Uterus (tissue), 3 donors: ENCODE measurements at regions not wholly inside any gene's neighbourhood (a gene's known extent, or its start where the extent isn't known, plus 50 kb on each side); places are given as distances from the start of the nearest gene placed in this dataset.

Experiments
- DNase-seq, 2 donors: peaks; one replicate each; pipeline ENCODE4 v3.0.0-alpha.2; 2019 to 2020
- H3K27ac ChIP-seq, 2 donors: fragments of 200-600 bp; sonication (generic); 1 replicate in 1 of 2; 2 replicates in 1 of 2; pipeline ENCODE4 v1.5.1; 2016 to 2018
- H3K27me3 ChIP-seq, 2 donors: fragments of 200-600 bp; sonication (generic); one replicate each; pipeline ENCODE4 v1.5.1; 2018 to 2019; ENCODE audit warnings: control low read depth in 1 of 2
- H3K36me3 ChIP-seq, 2 donors: fragments of 200-600 bp; sonication (generic); one replicate each; pipeline ENCODE4 v1.5.1; 2019; ENCODE audit warnings: control low read depth in 1 of 2
- H3K4me1 ChIP-seq, 2 donors: fragments of 200-600 bp; sonication (generic); one replicate each; pipeline ENCODE4 v1.5.1; 2018 to 2019; ENCODE audit warnings: control low read depth in 1 of 2
- H3K4me3 ChIP-seq, 2 donors: fragments of 200-600 bp; sonication (generic); 1 replicate in 1 of 2; 2 replicates in 1 of 2; pipeline ENCODE4 v1.5.1; 2018 to 2019; ENCODE audit warnings: mild to moderate bottlenecking in 1 of 2
- H3K9me3 ChIP-seq, 2 donors: fragments of 200-600 bp; sonication (generic); one replicate each; pipeline ENCODE4 v1.5.1; 2019; ENCODE audit warnings: control low read depth in 1 of 2
- CTCF ChIP-seq, 4 experiments: fragments of 200-600 bp in 2 of 4; fragments of 450-650 bp in 2 of 4; sonication (generic) in 2 of 4; IDR thresholded peaks; one replicate each; pipeline ENCODE4 v1.5.1; 2016 to 2019; ENCODE audit warnings: antibody characterized with exemption in 4 of 4, mild to moderate bottlenecking in 2 of 4, moderate library complexity in 1 of 4
- POLR2A ChIP-seq, 2 donors: fragments of 450-650 bp; IDR thresholded peaks; one replicate each; pipeline ENCODE4 v1.6.1; 2016; ENCODE audit warnings: antibody characterized with exemption in 2 of 2, mild to moderate bottlenecking in 1 of 2, moderate library complexity in 1 of 2
- intact Hi-C: fragments of 100-400 bp; cut with DNase I; formaldehyde crosslinking; loops from one replicate; pipeline ENCODE4 v1.15.1; 2023; ENCODE audit warnings: low total_unique reads
- donor health status: DM: yes; HTN: yes; CAD: no.

GRCh38 chr3:18716101-18716500 lies 291.0 kb upstream of the SATB1 start:
- Histone ChIP-seq H3K4me3 (no peak overlapping the region), H3K27ac (no peak overlapping the region), H3K4me1 (no peaks in the 10 kb centered on the region), H3K36me3 (no peaks in the 10 kb centered on the region), H3K27me3 (no peaks in the 10 kb centered on the region), H3K9me3 (no peaks in the 10 kb centered on the region)
- intact Hi-C loops, result no loop called here
- DNase-seq, result no peak
- TF ChIP-seq POLR2A (IDR thresholded peaks at IDR 0.05), result no peak
- TF ChIP-seq CTCF (IDR thresholded peaks at IDR 0.05), result no peak

GRCh38 chr3:18715208-18715607 lies 290.1 kb upstream of the SATB1 start:
- no peaks in the 10 kb centered on the region for H3K36me3 ChIP-seq
- no peak overlapping the region for H3K27ac ChIP-seq
- no peak overlapping the region for H3K4me3 ChIP-seq
- TF ChIP-seq POLR2A (IDR thresholded peaks at IDR 0.05) (no peak), CTCF (IDR thresholded peaks at IDR 0.05) (no peak)
- H3K4me1 ChIP-seq, result no peaks in the 10 kb centered on the region
- no peak for DNase-seq
- intact Hi-C loops, result no loop called here
- H3K27me3 ChIP-seq, result no peaks in the 10 kb centered on the region
- H3K9me3 ChIP-seq, result no peaks in the 10 kb centered on the region

GRCh38 chr3:18713577-18713951 lies 288.4 kb upstream of the SATB1 start:
- no peaks in the 10 kb centered on the region for H3K36me3 ChIP-seq
- H3K4me1 ChIP-seq, result no peaks in the 10 kb centered on the region
- intact Hi-C loops, result no loop called here
- H3K27ac ChIP-seq, result no peak overlapping the region
- H3K9me3 ChIP-seq, result no peaks in the 10 kb centered on the region
- H3K4me3 ChIP-seq, result no peak overlapping the region
- DNase-seq, result no peak
- no peaks in the 10 kb centered on the region for H3K27me3 ChIP-seq
- TF ChIP-seq POLR2A (IDR thresholded peaks at IDR 0.05) (no peak), CTCF (IDR thresholded peaks at IDR 0.05) (no peak)

- no peak for TF ChIP-seq CTCF (IDR thresholded peaks at IDR 0.05)
- TF ChIP-seq POLR2A (IDR thresholded peaks at IDR 0.05), result no peak
- Histone ChIP-seq H3K27me3 (no peaks in the 10 kb centered on the region), H3K36me3 (no peaks in the 10 kb centered on the region), H3K27ac (no peak overlapping the region), H3K4me1 (no peaks in the 10 kb centered on the region), H3K9me3 (no peaks in the 10 kb centered on the region), H3K4me3 (no peak overlapping the region)
- no peak for DNase-seq
- intact Hi-C loops, result no loop called here
Measured at GRCh38 chr3:18712713-18713576, 287.8 kb upstream of the SATB1 start.

- no peak for TF ChIP-seq POLR2A (IDR thresholded peaks at IDR 0.05)
- no peak for TF ChIP-seq CTCF (IDR thresholded peaks at IDR 0.05)
- DNase-seq, result no peak
- Histone ChIP-seq H3K36me3 (no peaks in the 10 kb centered on the region), H3K9me3 (no peaks in the 10 kb centered on the region), H3K4me1 (no peaks in the 10 kb centered on the region), H3K4me3 (no peak overlapping the region), H3K27me3 (no peaks in the 10 kb centered on the region), H3K27ac (no peak overlapping the region)
- intact Hi-C loops, result no loop called here
Measured at GRCh38 chr3:18704326-18704725, 279.2 kb upstream of the SATB1 start.
